ENCODE measurements at regions not wholly inside any gene's neighbourhood (a gene's known extent, or its start where the extent isn't known, plus 50 kb on each side); places are given as distances from the start of the nearest gene placed in this dataset.

DNA sequence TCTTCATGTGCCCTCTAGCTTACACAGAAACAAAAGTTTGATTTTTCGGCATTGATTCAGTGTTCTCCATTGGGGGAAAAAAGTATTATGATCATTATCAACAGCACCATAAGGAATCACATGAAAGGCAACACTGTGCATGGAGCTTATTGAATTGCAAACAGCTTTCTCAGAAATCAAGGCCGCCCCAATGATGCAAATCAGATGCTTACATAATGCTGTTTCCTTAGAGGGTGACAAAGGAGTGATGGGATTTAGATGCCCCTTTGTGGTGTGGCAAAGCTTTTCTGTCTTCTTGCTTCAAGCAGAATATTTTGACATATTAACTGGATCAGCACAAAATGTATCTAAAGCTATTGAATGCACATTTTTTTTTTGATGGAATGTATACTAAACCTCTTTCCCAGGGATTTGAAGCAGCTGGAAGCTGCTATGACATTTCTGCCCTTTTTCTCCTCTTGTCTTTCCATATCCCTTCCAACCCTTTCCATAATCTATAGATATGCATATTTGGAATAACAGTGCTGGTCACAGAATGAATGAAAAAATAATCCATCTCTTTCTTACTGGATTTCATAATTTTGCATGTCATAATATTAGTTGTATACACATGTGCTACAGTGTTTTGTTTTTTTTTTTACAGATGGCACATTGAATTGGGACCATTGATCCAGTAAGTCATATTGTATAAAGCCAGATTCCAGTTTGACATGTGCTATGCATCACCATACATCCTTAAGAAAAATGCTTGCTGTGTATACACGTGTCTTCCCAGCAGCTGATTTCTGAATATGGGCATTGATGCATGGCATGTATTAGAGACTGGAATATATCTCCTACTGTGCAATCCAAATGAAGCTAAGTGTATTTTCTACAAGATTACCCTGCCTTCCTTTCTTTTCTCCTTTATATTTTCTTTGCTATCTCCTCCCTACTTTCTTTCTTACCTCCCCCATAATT, 259.7 kb upstream of the DCN start:
- TF ChIP-seq, protein P1, sequence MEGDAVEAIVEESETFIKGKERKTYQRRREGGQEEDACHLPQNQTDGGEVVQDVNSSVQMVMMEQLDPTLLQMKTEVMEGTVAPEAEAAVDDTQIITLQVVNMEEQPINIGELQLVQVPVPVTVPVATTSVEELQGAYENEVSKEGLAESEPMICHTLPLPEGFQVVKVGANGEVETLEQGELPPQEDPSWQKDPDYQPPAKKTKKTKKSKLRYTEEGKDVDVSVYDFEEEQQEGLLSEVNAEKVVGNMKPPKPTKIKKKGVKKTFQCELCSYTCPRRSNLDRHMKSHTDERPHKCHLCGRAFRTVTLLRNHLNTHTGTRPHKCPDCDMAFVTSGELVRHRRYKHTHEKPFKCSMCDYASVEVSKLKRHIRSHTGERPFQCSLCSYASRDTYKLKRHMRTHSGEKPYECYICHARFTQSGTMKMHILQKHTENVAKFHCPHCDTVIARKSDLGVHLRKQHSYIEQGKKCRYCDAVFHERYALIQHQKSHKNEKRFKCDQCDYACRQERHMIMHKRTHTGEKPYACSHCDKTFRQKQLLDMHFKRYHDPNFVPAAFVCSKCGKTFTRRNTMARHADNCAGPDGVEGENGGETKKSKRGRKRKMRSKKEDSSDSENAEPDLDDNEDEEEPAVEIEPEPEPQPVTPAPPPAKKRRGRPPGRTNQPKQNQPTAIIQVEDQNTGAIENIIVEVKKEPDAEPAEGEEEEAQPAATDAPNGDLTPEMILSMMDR (conservative IDR thresholded peaks at IDR 0.05; ENCODE audit: low read depth, low read length) = no peak
- no peak overlapping the region for H3K4me3 ChIP-seq (ENCODE audit: low read depth, low read length)
- no peak for DNase-seq (ENCODE audit: low read depth)

DNA sequence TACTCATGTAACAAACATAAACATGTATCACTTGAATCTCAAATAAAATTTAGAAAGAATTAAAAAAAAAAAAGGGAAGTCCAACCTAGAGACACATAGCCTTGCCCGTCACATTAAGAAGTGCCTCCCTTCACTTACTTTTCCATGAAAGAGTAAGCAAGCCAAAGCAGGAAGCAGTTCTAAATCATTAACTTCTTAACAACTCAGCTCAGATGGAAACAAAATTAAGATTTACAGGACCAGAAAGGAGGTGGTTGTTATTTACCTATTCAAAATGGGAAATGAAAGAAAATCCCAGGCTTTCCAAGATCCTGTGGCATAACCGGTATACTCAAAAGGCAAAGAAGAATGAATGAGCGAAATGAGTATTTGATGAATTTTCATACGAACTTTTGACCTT, 258.6 kb upstream of the DCN start:
- H3K4me3 ChIP-seq (ENCODE audit: low read depth, low read length) = no peak overlapping the region
- TF ChIP-seq, protein P1 (conservative IDR thresholded peaks at IDR 0.05; ENCODE audit: low read depth, low read length) = no peak
- DNase-seq (ENCODE audit: low read depth) = no peak

DNA sequence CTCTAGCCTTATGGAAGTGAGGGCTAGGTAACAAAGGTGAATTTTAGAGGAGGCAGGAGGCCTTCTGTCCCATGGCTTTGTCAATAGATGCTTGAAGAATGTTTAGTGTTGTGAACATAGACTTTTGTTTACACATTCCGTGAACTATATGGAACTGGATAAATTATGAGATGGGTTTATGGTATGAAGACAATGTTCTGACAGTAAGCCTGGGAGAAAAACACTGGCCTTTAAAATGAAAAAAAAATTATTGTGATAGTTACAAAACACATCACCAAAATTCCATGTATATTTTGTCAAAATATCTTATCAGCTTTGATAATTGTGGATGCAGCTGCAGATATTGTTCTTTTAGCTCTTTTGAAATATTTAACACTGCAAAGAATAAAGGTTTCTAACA, 251.5 kb upstream of the DCN start:
- H3K4me3 ChIP-seq (ENCODE audit: low read depth, low read length) = no peak overlapping the region
- TF ChIP-seq, protein P1 (conservative IDR thresholded peaks at IDR 0.05; ENCODE audit: low read depth, low read length) = no peak

DNA sequence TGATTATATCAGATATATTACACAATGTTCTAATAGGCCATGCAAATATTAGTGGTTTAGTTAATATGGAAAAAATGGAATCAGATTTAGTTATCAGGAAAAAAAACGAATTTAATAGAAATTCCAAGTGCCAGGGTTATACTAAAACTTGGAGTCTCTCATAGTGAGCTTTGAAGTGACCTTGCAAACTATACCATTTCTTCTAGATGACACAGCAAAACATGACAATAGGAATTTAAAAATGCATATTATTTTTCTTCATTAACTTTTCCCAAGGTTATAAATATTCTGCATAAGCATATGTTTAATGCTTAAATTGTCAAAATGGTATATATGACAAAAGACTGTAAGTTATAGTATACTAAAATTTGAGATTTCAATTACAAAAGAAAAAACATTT, 250.1 kb upstream of the DCN start:
- TF ChIP-seq, protein P1 (conservative IDR thresholded peaks at IDR 0.05; ENCODE audit: low read depth, low read length) = no peak
- DNase-seq (ENCODE audit: low read depth) = no peak
- no peak overlapping the region for H3K4me3 ChIP-seq (ENCODE audit: low read depth, low read length)

More for the DNA sequence above, 251.5 kb upstream of the DCN start:
- DNase-seq (ENCODE audit: low read depth) = no peak

DNA sequence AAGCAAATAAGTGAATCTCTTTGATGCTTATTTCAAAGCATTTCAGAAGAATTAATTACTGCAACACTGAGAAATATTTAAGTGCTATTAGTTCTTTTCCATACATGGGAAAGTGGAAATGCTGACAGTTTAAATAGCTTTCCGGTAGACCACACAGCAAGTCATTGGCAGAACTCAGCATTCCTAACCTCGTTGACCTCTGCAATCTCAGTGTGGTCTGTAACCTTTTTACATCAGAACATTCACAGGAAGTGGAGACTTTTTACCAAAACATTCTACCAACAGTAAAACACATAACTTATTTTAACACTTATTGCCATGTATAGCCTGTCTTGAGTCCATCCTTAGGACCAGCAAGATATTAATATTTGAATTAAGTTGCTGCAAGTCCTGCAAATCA, 249.5 kb upstream of the DCN start:
- H3K4me3 ChIP-seq (ENCODE audit: low read depth, low read length) = no peak overlapping the region
- TF ChIP-seq, protein P1 (conservative IDR thresholded peaks at IDR 0.05; ENCODE audit: low read depth, low read length) = no peak
- DNase-seq (ENCODE audit: low read depth) = peak; percentile 64

DNA sequence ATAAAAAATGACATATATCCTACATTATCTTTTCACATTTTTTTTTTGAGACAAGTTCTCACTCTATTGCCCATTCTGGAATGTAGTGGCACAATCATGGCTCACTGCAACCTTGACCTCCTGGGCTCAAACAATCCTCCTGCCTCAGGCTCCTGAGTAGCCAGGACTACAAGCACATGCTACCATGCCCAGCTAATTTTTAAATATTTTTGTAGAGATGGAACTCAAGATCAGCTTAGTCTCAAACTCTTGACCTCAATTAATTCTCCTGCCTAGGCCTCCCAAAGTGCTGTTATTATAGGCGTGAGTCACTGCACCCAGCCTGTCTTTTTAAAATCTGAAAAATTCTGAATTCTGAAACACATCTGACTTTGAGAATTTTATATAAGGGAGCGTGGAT, 241.9 kb upstream of the DCN start:
- TF ChIP-seq, protein P1 (conservative IDR thresholded peaks at IDR 0.05; ENCODE audit: low read depth, low read length) = no peak
- no peak overlapping the region for H3K4me3 ChIP-seq (ENCODE audit: low read depth, low read length)
- no peak for DNase-seq (ENCODE audit: low read depth)

DNA sequence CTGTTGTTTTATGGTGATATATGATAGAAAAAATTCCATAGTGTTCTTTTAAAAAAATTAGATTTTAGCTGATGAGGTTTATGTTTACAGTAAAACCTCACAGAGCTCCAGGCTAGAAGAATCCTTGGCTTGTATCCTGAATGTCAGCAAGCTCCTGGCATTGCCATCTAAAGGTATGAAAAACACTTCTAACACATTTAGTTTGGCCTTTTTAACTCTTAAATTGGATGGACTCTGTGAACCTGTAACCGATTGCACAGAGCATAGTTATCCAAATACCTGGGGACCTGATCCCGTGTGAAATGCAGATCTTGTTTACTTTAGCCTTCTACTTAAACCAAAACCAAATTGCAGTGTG, 241.1 kb upstream of the DCN start:
- no peak for DNase-seq (ENCODE audit: low read depth)
- H3K4me3 ChIP-seq (ENCODE audit: low read depth, low read length) = no peak overlapping the region
- TF ChIP-seq, protein P1 (conservative IDR thresholded peaks at IDR 0.05; ENCODE audit: low read depth, low read length) = no peak
